NCI-H1417 (cell line): ENCODE measurements at regions not wholly inside any gene's neighbourhood (a gene's known extent, or its start where the extent isn't known, plus 50 kb on each side); places are given as distances from the start of the nearest gene placed in this dataset.
"Not testable (repeated sequence)": the region's sequence is repeated elsewhere in the genome, so short reads cannot be mapped to it uniquely, and the experiment has no call there.

Experiments used
- DNase-seq, 3 experiments: peaks; one replicate each; lab custom pipeline; 2025; lab: John Stamatoyannopoulos, UW

- DNase-seq, result no peak
Observed at GRCh38 chr15:92705764-92706163, 50.2 kb upstream of the FAM174B start.

DNA sequence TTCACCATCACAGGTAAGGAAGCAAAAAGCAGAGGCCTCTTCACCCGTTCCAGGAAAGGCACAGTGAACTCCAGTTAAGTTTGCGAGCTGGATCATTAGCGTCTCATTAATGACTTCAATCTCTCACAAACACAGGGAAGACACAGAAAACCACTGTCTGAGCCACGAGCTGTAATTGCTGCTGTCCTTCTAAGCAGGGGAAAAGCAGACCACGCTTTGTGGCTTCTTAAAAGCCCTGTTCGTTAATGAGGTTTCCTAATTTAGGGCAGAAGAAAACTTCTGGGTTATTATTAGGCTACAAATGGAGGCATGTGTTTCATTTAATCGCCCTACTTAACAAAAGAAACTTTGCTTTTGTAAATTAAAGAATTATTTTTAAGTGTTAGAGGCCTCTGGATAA lies 50.6 kb upstream of the FAM174B start:
- no peak for DNase-seq

DNA sequence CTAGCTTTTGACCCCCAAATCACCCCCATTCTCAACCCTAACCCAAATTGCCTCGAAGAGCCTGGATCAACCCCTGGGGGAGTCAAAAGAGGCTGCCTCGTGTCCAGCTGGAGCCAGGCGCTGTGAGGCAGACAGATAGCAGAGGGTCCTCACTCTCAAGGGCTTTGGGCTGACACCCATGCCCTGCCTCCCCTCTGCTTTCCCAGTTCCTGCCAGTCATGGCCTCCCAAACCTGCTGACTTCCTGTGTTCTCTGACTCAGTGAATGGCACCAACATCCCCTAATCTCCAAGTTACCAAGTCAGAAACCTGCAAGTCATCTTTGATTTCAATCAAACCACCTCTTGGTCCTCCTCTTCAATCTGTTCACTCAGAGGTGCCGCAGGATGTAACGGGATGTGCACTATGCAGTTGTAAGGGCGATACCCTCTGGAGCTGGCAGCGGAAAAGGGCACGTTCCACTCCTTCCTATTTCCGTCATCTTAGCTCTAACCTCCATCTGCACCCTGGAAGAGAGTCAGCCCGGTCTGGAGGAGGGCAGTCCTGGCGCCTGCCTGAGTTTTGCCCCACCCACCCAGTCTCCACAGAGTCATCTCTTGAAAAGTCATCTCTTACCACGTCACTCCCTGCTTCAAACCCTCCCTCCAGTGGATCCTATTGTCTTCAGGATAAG lies 52.4 kb upstream of the FAM174B start:
- DNase-seq, result no peak

- DNase-seq, result no peak
Observed at GRCh38 chr15:92708635-92709034, 53.1 kb upstream of the FAM174B start.

- DNase-seq, result peak in 2 of 3 experiments; percentile 30 to 42
Observed at GRCh38 chr15:92709110-92709790, 53.7 kb upstream of the FAM174B start.

GRCh38 chr15:92711457-92711831 lies 55.9 kb upstream of the FAM174B start:
- DNase-seq, result no peak

DNA sequence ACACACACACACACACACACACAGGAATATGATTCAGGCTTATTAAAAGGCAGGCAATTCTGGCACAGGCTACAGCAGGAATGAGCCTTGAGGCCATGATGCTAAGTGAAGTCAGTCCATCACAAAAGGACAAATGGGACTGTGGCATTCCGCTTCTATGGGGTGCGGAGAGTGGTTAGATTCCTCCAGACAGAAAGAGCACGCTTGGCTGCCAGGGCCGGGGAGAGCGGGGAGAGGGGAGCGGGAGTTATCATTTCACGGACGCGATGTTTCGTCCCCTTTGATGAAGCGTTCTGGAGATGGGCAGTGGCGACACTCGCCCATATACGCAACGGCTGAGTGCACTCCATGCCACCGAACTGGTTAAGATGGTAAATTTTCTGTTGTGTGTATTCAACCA lies 58.5 kb upstream of the FAM174B start:
- DNase-seq, result peak; percentile 64 to 91 (median 88)

DNA sequence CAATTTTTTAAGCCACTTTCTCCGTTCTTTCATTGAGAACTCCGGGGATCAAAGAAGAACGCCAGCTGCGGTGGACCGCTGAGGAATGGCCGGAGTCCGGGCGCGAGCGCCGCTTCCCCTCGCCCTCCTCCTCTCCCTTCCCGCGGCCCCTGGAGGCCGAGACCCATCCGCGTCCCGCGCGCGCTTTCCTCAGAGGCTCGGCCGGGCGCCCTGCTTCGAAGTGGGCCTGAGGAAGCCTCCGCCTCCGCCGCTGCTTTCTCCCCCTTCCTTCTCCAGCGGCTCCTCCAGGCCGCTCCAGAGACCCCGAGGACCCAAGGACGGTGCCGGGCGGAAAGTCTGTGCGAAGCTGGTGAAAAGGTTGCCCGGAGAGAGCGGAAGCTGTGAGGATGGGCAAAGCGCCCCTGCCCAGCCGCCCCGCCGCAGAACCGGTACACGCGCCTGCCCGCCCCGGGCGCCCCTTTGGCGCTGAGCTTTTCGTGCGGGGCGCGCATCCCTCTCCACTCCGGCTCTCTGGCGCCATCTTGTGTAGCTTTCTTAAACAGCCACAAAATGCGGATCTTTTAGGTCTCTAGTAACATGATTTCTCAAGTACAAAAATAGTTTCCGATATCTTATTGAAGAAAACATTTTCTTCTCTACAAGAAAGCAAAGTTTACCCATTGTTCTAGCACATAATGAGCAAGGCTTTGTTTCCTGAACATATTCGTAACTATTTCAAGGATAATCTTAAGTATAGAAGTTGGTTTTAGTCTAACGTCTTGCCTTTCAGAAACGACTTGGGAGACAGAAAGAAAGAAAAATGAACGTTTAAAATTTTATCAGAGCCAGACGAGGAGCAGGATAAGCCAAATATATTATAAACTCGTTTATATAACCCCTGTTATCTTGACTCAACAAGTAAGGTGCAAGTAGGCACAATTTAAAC lies 59.2 kb upstream of the FAM174B start:
- DNase-seq, result peak; percentile 95 to 98 (median 96)

DNA sequence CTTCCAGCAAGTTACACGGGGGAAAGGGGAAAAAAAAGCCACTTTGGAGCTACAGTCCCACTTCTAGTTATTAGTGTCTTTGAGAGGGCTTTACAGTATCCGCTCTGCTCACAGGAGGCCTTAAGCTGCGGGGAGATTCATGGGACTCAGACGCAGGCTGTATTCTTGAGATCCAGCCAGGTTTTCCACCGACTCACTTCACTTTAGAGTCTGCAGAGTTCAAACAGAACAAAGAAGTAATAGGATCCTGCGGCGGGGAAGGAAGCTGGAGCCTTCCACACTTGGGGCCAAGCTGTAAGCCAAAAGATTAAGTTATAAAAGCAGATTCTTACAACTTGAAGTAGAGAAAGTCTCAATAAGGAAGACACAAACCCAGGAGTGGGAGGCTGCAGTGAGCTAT lies 60.2 kb upstream of the FAM174B start:
- DNase-seq, result no peak

GRCh38 chr15:92719021-92719420 lies 63.4 kb upstream of the FAM174B start:
- DNase-seq, result no peak

- DNase-seq, result no peak
Observed at GRCh38 chr15:92724144-92724543, 68.6 kb upstream of the FAM174B start.

DNA sequence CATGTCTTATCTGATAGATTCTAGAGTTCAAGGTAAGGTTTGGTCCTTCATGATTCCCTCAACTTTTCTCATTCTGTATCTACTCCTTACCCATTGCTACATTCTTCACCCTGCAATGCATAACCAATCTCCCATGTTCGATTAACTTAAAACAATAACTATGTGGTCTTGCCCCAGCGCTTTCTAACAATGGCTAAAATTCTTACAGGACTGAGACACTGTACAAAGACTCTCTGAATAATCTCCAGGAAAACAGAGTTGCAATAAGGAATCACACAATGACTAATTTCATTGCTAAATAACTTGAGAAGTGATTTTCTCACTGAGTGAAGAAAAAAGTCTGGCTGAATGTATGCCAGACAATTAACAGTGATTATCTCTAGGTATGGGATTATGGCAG lies 69.6 kb upstream of the FAM174B start:
- no peak for DNase-seq

GRCh38 chr15:92728266-92728665 lies 72.7 kb upstream of the FAM174B start:
- DNase-seq, result no peak

DNA sequence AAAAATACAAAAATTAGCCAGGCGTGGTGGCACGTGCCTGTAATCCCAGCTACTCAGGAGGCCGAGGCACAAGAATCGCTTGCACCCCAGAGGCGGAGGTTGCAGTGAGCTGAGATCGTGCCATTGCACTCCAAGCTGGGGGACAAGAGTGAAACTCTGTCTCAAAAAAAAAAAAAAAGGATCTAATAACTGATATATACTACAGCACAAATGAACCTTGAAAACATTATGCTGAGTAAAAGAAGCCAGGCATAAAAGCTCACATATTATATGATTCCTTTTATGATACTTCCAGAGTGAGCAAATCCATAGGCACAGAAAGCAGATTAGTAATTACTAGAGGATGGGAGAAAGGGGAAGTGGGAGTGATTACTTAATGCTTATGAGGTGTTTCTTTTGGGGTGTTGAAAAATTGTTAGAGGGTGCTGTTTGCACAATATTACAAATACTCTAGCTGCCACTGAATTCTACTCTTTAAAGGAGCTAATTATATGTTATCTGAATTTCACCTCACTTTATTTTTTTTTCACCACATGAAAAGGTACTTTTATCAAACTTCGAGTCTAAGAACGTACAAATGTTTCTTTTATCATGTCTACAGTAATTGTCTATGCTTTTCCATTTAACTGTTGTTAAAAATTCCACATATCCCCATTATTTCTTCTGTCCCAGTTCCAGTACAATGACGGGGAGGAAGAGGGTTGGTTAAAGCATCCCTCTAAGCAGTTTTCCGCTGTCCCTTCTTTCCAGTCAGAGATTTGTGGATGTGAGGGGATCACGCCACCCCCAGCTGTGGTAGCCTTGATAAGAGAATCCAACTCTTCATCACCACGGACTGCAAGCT lies 77.7 kb upstream of the FAM174B start:
- no peak for DNase-seq

DNA sequence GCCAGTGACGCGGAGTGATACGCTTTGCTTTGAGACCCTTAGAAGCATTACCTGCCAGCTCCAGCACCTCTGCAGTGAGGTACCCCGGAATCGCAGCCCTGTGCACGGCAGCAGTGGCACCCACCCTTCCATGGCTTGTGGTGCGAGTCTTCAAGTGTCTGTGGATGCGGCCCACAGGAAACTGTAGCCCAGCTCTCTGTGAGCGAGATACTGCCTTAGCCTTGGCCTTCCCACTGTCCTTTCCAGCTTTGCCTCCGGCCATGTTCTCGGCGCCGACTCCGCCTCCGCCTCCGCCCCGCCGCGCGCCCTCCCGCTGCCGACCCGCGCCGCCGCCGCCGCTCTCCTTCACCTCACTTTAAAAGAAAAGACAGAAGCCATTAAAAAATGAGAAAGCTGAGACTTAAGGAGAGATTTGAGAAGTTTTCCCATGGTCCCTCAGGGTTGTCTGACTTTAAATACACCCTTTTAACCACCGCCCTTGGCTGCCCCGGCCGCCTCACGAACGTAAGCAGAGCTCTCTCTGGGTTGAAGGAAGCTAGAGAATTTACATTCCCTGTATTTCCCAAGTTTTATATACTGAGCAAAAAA lies 78.5 kb upstream of the FAM174B start:
- DNase-seq, result peak; percentile 24 to 96 (median 96)

GRCh38 chr15:92739246-92739645 lies 83.7 kb upstream of the FAM174B start:
- not testable (repeated sequence) for DNase-seq

DNA sequence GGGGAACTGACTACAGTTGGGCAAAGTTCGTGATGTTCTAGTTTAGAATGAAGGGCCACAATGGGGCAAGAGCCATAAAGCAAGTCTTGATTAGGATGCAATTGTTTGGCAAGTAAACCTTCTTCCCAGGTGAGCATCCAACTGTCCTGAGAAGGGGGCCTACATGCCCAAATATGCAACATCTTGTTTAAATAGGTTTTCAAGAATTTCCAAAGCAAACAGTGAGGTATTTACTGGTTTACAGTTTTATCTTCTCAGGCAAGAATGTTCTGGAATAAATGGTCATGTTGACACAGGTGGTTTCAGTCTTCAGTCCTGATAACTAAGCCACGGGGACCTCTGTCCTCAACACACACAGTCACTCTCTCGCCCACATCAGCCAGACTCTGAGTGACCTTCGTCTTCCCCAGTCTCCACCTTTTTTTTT lies 90.3 kb upstream of the FAM174B start:
- no peak for DNase-seq

- no peak for DNase-seq
Observed at GRCh38 chr15:92747047-92747446, 91.5 kb upstream of the FAM174B start.

GRCh38 chr15:92749216-92749615 lies 93.6 kb upstream of the FAM174B start:
- no peak for DNase-seq

GRCh38 chr15:92749946-92750345 lies 94.4 kb upstream of the FAM174B start:
- no peak for DNase-seq

- DNase-seq, result no peak
Observed at GRCh38 chr15:92751528-92751927, 96.0 kb upstream of the FAM174B start.
